ENCODE measurements at regions not wholly inside any gene's neighbourhood (a gene's known extent, or its start where the extent isn't known, plus 50 kb on each side); places are given as distances from the start of the nearest gene placed in this dataset.

DNA sequence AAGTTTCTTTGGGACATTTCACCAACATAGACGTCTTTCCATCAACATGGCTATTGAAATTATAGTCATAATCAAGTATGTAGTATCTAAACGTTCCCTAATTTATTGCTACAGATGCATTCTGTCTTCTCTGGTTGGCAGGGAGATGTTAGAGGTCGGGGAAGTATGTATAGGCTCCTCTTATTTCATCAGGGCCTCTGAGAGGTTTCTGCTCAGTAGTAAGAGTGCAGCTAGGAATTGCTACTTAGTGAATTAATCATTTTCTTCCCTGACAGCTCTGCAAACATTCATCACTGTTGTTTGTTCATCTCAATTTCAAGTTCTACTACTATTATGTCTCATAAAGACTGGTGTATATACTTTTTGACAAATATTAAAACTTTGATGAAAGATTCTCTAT, 309.7 kb upstream of the NR2F2 start:
- TF ChIP-seq ZNF274 (IDR thresholded peaks at IDR 0.05; ENCODE audit: low read depth, low read length): no peak
- no peak for TF ChIP-seq SUZ12 (IDR thresholded peaks at IDR 0.05; ENCODE audit: extremely low read depth, insufficient read depth, insufficient read length)
- no peak for TF ChIP-seq YY1 (IDR thresholded peaks at IDR 0.05; ENCODE audit: insufficient read depth, insufficient read length)
